Mammary epithelial cell (primary cell): ENCODE measurements at regions not wholly inside any gene's neighbourhood (a gene's known extent, or its start where the extent isn't known, plus 50 kb on each side); places are given as distances from the start of the nearest gene placed in this dataset.

ENCODE experiments used
- CTCF ChIP-seq, 2 donors: IDR thresholded peaks in 1 of 2; conservative IDR thresholded peaks in 1 of 2; 2 replicates each; pipeline ENCODE4 v1.5.1; 2011 to 2012; ENCODE audit warnings: inconsistent platforms in 2 of 2, low read length in 2 of 2, mild to moderate bottlenecking in 2 of 2, control low read depth in 1 of 2, low read depth in 1 of 2; ENCODE audit not compliant: insufficient read depth in 1 of 2; ENCODE audit errors: extremely low read depth in 1 of 2
- EZH2 ChIP-seq: IDR thresholded peaks from 2 replicates; pipeline ENCODE4 v1.6.1; 2012; ENCODE audit warnings: low read length, inconsistent platforms, borderline replicate concordance

DNA sequence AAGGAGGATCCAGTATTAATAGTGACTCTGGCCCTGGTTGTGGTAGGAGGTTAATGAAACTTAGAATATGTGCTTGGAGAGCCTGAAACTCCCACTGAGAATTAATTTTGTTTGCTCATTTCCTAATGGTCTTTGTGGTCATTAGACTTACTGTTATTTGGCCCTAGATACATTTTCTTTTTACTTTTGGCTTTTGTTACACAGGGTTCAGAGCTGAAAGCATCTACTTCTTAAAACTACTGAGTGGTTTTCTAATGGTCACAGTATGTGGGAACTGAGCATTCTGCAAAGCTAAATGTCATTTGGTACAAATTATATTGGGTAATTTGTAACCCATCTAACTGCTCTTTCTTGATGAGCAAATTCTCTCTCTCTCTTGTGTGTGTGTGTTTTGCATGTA lies 433.4 kb upstream of the IL12A start:
- no peak for TF ChIP-seq CTCF (conservative IDR thresholded peaks at IDR 0.05 in 1 of 2, IDR thresholded peaks at IDR 0.05 in 1 of 2; ENCODE audit: extremely low read depth in 1 of 2, insufficient read depth in 1 of 2, low read depth in 1 of 2, low read length in 2 of 2)
- TF ChIP-seq EZH2, result no peak
